ENCODE measurements at regions not wholly inside any gene's neighbourhood (a gene's known extent, or its start where the extent isn't known, plus 50 kb on each side); places are given as distances from the start of the nearest gene placed in this dataset.
"Not testable (repeated sequence)": the region's sequence is repeated elsewhere in the genome, so short reads cannot be mapped to it uniquely, and the experiment has no call there.

DNA sequence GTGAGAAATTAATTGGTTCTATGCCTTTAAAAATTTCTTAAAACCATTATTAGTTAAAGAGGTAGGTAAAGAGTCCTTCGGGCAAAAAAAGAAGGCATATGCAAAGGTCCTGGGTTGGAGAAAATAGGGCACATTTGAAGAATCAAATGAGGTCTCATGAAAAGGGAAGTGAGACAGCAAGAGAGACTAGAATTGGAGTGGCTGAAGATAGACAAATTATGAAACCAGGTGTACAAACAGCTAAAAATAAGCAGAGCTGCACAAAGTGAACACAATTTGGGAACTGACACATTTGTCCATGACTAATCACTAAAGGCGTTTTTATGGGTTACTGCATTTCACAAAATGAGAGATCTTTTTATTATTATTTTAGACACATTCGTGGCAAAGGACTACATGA lies 581.2 kb downstream of the PYDC2 start:
- H3K27ac ChIP-seq (ENCODE audit: low read depth in 1 of 2, low read length in 1 of 2): no peak overlapping the region
- H3K9me3 ChIP-seq (ENCODE audit: control insufficient read depth in 2 of 2, insufficient read depth in 1 of 2, low read length in 1 of 2): no peaks in the 10 kb centered on the region
- DNase-seq (ENCODE audit: low read depth in 6 of 9, low spot score in 9 of 9): no peak
- no peaks in the 10 kb centered on the region for H3K36me3 ChIP-seq (ENCODE audit: control insufficient read depth in 2 of 2, insufficient read depth in 2 of 2, low read length in 1 of 2)
- H3K27me3 ChIP-seq (ENCODE audit: control insufficient read depth in 2 of 2, insufficient read depth in 1 of 2, low read length in 1 of 2): no peaks in the 10 kb centered on the region
- no peaks in the 10 kb centered on the region for H3K4me1 ChIP-seq (ENCODE audit: control insufficient read depth in 2 of 2, insufficient read depth in 2 of 2, low read length in 2 of 2)
- WGBS: 90% methylated on average over 3 of the region's 3 CpGs
- no peak overlapping the region for H3K4me3 ChIP-seq (ENCODE audit: low read length in 2 of 2)

DNA sequence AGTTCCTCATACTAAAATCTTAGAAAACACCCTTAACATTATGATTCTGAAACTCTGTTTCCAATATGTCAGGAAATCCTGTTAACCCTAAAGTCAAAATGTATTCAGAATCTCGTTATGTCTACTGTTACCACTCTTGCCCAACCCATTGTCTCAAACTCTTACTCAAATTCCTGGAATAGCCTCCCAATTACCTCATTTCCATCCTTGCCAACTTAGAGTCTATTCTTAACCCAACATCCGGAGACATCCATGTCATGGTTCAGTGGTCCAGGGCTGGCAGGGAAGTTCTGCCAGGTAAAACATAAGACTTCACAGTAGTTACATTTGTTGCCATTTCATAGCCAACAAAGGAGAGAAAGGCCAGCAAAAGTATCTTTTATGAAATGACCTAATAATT lies 593.9 kb downstream of the PYDC2 start:
- Histone ChIP-seq H3K4me1 (ENCODE audit: control insufficient read depth in 2 of 2, insufficient read depth in 2 of 2, low read length in 2 of 2) (no peaks in the 10 kb centered on the region), H3K9me3 (ENCODE audit: control insufficient read depth in 2 of 2, insufficient read depth in 1 of 2, low read length in 1 of 2) (no peaks in the 10 kb centered on the region), H3K27me3 (ENCODE audit: control insufficient read depth in 2 of 2, insufficient read depth in 1 of 2, low read length in 1 of 2) (no peaks in the 10 kb centered on the region), H3K27ac (ENCODE audit: low read depth in 1 of 2, low read length in 1 of 2) (no peak overlapping the region), H3K4me3 (ENCODE audit: low read length in 2 of 2) (no peak overlapping the region), H3K36me3 (ENCODE audit: control insufficient read depth in 2 of 2, insufficient read depth in 2 of 2, low read length in 1 of 2) (no peaks in the 10 kb centered on the region)
- 48% methylated on average over 2 of the region's 2 CpGs for WGBS
- DNase-seq (ENCODE audit: low read depth in 6 of 9, low spot score in 9 of 9): no peak

GRCh38 chr3:192055946-192056345 lies 595.0 kb downstream of the PYDC2 start:
- no peak for DNase-seq (ENCODE audit: low read depth in 6 of 9, low spot score in 9 of 9)
- WGBS: 44% methylated on average over 3 of the region's 3 CpGs

DNA sequence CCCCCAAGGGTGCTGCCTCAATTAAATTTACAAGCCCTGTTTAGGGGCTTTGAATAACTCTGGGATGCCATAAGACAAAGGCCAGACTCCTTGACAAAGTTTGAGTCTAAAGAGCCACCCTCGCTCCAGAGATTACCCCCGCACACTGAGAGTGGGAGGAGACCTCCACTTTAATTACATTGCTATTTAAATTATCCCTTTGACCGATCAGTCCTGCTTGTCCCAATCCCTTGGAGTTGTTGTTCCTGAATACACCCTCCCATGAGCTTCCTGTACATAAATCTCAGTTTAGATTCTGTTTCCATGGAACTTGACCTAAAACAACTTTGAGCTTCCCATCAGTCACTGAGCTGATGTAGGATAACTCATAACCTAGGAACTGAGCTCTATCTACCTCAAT lies 596.3 kb downstream of the PYDC2 start:
- no peaks in the 10 kb centered on the region for H3K27me3 ChIP-seq (ENCODE audit: control insufficient read depth in 2 of 2, insufficient read depth in 1 of 2, low read length in 1 of 2)
- H3K27ac ChIP-seq (ENCODE audit: low read depth in 1 of 2, low read length in 1 of 2): no peak overlapping the region
- no peak overlapping the region for H3K4me3 ChIP-seq (ENCODE audit: low read length in 2 of 2)
- no peaks in the 10 kb centered on the region for H3K9me3 ChIP-seq (ENCODE audit: control insufficient read depth in 2 of 2, insufficient read depth in 1 of 2, low read length in 1 of 2)
- 75% methylated on average over 3 of the region's 3 CpGs for WGBS
- no peak for DNase-seq (ENCODE audit: low read depth in 6 of 9, low spot score in 9 of 9)
- no peaks in the 10 kb centered on the region for H3K36me3 ChIP-seq (ENCODE audit: control insufficient read depth in 2 of 2, insufficient read depth in 2 of 2, low read length in 1 of 2)
- no peaks in the 10 kb centered on the region for H3K4me1 ChIP-seq (ENCODE audit: control insufficient read depth in 2 of 2, insufficient read depth in 2 of 2, low read length in 2 of 2)

More at GRCh38 chr3:192055946-192056345, 595.0 kb downstream of the PYDC2 start:
- Histone ChIP-seq H3K27me3 (ENCODE audit: control insufficient read depth in 2 of 2, insufficient read depth in 1 of 2, low read length in 1 of 2) (no peaks in the 10 kb centered on the region), H3K36me3 (ENCODE audit: control insufficient read depth in 2 of 2, insufficient read depth in 2 of 2, low read length in 1 of 2) (no peaks in the 10 kb centered on the region), H3K9me3 (ENCODE audit: control insufficient read depth in 2 of 2, insufficient read depth in 1 of 2, low read length in 1 of 2) (no peaks in the 10 kb centered on the region), H3K4me3 (ENCODE audit: low read length in 2 of 2) (no peak overlapping the region), H3K27ac (ENCODE audit: low read depth in 1 of 2, low read length in 1 of 2) (no peak overlapping the region), H3K4me1 (ENCODE audit: control insufficient read depth in 2 of 2, insufficient read depth in 2 of 2, low read length in 2 of 2) (no peaks in the 10 kb centered on the region)

DNA sequence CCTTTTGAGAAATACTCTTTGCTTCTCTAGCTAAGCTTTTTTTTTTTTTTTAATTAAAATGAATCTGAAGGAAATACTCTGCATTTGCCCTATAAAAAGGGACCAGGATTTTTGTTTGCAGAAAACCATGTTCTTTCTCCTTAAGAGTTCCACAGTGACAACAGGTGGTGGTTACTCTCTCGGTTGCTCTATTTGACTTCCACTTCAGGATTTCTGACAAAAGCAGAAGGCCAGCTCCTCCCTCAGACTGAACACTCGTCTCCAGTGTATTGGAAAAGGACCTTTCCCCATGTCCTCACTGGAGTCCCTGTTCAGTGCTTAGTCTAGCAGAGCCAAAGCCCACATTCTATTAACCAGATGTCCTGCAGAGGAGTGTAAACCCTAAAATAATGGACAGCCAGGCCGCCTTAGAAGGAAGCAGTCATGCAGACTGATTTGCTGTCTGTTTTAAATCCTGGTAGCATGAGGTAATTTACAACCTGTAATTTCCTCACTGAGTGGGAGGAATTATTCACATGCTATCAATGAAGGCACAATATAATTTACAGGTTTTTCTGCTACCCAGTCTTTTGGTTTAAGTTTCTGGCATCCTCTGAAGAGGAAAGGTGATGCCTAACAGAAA lies 599.3 kb downstream of the PYDC2 start:
- Histone ChIP-seq H3K27me3 (ENCODE audit: control insufficient read depth in 2 of 2, insufficient read depth in 1 of 2, low read length in 1 of 2) (no peaks in the 10 kb centered on the region), H3K36me3 (ENCODE audit: control insufficient read depth in 2 of 2, insufficient read depth in 2 of 2, low read length in 1 of 2) (no peaks in the 10 kb centered on the region), H3K4me1 (ENCODE audit: control insufficient read depth in 2 of 2, insufficient read depth in 2 of 2, low read length in 2 of 2) (no peaks in the 10 kb centered on the region), H3K4me3 (ENCODE audit: low read length in 2 of 2) (no peak overlapping the region), H3K9me3 (ENCODE audit: control insufficient read depth in 2 of 2, insufficient read depth in 1 of 2, low read length in 1 of 2) (no peaks in the 10 kb centered on the region), H3K27ac (ENCODE audit: low read depth in 1 of 2, low read length in 1 of 2) (no peak overlapping the region)
- 62% methylated on average over 3 of the region's 3 CpGs for WGBS
- no peak for DNase-seq (ENCODE audit: low read depth in 6 of 9, low spot score in 9 of 9)

DNA sequence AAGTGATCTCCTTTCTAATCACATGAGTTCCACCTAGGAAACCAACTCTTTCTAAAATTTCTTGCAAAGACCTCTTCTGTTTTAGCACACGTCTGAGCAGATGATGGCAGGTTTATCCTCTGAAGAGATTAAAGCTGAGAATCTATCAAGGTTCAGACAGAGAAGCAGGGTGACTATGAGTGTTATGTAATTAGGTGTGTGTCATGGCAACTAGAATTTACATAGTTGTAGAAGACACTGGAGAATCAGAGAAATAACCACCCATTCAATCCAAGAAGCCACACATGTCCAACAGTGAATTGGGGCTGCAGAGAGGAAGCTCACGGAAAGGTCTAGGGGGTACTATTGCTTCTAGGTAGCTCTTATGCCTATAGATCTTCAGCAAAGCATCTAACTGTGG lies 600.5 kb downstream of the PYDC2 start:
- over 99% methylated on average over 2 of the region's 2 CpGs for WGBS
- no peaks in the 10 kb centered on the region for H3K4me1 ChIP-seq (ENCODE audit: control insufficient read depth in 2 of 2, insufficient read depth in 2 of 2, low read length in 2 of 2)

GRCh38 chr3:192062186-192062585 lies 601.2 kb downstream of the PYDC2 start:
- H3K36me3 ChIP-seq (ENCODE audit: control insufficient read depth in 2 of 2, insufficient read depth in 2 of 2, low read length in 1 of 2): no peaks in the 10 kb centered on the region
- no peaks in the 10 kb centered on the region for H3K27me3 ChIP-seq (ENCODE audit: control insufficient read depth in 2 of 2, insufficient read depth in 1 of 2, low read length in 1 of 2)
- WGBS: 96% methylated on average over 3 of the region's 3 CpGs
- DNase-seq (ENCODE audit: low read depth in 6 of 9, low spot score in 9 of 9): no peak
- no peaks in the 10 kb centered on the region for H3K4me1 ChIP-seq (ENCODE audit: control insufficient read depth in 2 of 2, insufficient read depth in 2 of 2, low read length in 2 of 2)
- no peak overlapping the region for H3K4me3 ChIP-seq (ENCODE audit: low read length in 2 of 2)
- no peaks in the 10 kb centered on the region for H3K9me3 ChIP-seq (ENCODE audit: control insufficient read depth in 2 of 2, insufficient read depth in 1 of 2, low read length in 1 of 2)
- no peak overlapping the region for H3K27ac ChIP-seq (ENCODE audit: low read depth in 1 of 2, low read length in 1 of 2)

More for the DNA sequence above, 600.5 kb downstream of the PYDC2 start:
- DNase-seq (ENCODE audit: low read depth in 6 of 9, low spot score in 9 of 9): no peak
- H3K9me3 ChIP-seq (ENCODE audit: control insufficient read depth in 2 of 2, insufficient read depth in 1 of 2, low read length in 1 of 2): no peaks in the 10 kb centered on the region
- H3K27me3 ChIP-seq (ENCODE audit: control insufficient read depth in 2 of 2, insufficient read depth in 1 of 2, low read length in 1 of 2): no peaks in the 10 kb centered on the region
- no peaks in the 10 kb centered on the region for H3K36me3 ChIP-seq (ENCODE audit: control insufficient read depth in 2 of 2, insufficient read depth in 2 of 2, low read length in 1 of 2)
- H3K4me3 ChIP-seq (ENCODE audit: low read length in 2 of 2): no peak overlapping the region
- no peak overlapping the region for H3K27ac ChIP-seq (ENCODE audit: low read depth in 1 of 2, low read length in 1 of 2)

DNA sequence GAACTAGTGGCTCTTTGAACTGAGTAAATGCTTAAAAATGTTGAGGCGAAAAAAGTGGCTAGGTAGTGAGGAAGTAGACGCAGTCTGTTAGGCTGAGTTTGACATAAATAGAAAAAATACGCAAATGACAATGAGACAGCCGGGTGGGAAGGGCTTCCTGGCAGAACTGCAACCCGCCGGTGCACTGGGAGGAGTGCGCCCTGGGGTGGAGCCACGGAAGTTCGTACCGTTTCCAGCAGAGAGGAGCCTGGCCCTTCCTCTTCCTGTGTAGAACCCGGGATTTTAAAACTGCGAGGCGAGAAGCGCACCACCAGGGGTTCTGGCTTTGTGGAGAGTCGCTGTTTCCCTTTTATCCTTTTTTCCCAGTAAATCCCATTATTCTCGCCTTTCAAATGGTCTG lies 602.6 kb downstream of the PYDC2 start:
- Histone ChIP-seq H3K9me3 (ENCODE audit: control insufficient read depth in 2 of 2, insufficient read depth in 1 of 2, low read length in 1 of 2) (no peaks in the 10 kb centered on the region), H3K27me3 (ENCODE audit: control insufficient read depth in 2 of 2, insufficient read depth in 1 of 2, low read length in 1 of 2) (no peaks in the 10 kb centered on the region), H3K36me3 (ENCODE audit: control insufficient read depth in 2 of 2, insufficient read depth in 2 of 2, low read length in 1 of 2) (no peaks in the 10 kb centered on the region), H3K27ac (ENCODE audit: low read depth in 1 of 2, low read length in 1 of 2) (no peak overlapping the region), H3K4me1 (ENCODE audit: control insufficient read depth in 2 of 2, insufficient read depth in 2 of 2, low read length in 2 of 2) (no peaks in the 10 kb centered on the region), H3K4me3 (ENCODE audit: low read length in 2 of 2) (no peak overlapping the region)
- DNase-seq (ENCODE audit: low read depth in 6 of 9, low spot score in 9 of 9): no peak
- 64% methylated on average over 16 of the region's 16 CpGs for WGBS

DNA sequence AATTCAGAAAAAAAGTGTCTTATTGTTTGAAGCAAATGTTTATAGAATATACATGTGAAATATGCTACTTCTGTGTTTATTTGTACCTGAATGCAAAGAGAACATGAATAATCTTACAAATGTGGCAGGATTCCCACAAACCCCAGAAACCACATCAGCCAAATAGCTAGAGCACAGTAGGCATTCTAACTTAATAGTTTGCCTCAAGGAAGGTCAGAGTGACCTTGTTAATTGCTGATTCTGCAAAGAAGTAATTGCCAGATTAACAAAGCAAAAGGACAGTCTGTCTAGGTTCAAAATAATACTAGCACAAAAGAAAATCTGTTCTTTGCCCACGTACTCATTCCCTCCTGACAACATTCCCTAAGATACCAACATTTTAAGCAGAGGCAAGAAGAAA lies 604.0 kb downstream of the PYDC2 start:
- no peak for DNase-seq (ENCODE audit: low read depth in 6 of 9, low spot score in 9 of 9)
- Histone ChIP-seq H3K9me3 (ENCODE audit: control insufficient read depth in 2 of 2, insufficient read depth in 1 of 2, low read length in 1 of 2) (no peaks in the 10 kb centered on the region), H3K27me3 (ENCODE audit: control insufficient read depth in 2 of 2, insufficient read depth in 1 of 2, low read length in 1 of 2) (no peaks in the 10 kb centered on the region), H3K27ac (ENCODE audit: low read depth in 1 of 2, low read length in 1 of 2) (no peak overlapping the region), H3K36me3 (ENCODE audit: control insufficient read depth in 2 of 2, insufficient read depth in 2 of 2, low read length in 1 of 2) (no peaks in the 10 kb centered on the region), H3K4me1 (ENCODE audit: control insufficient read depth in 2 of 2, insufficient read depth in 2 of 2, low read length in 2 of 2) (no peaks in the 10 kb centered on the region), H3K4me3 (ENCODE audit: low read length in 2 of 2) (no peak overlapping the region)
- WGBS: 83% methylated on average over 1 of the region's 1 CpG

GRCh38 chr3:192066253-192066652 lies 605.3 kb downstream of the PYDC2 start:
- H3K4me3 ChIP-seq (ENCODE audit: low read length in 2 of 2); H3K27ac ChIP-seq (ENCODE audit: low read depth in 1 of 2, low read length in 1 of 2); H3K9me3 ChIP-seq (ENCODE audit: control insufficient read depth in 2 of 2, insufficient read depth in 1 of 2, low read length in 1 of 2); DNase-seq (ENCODE audit: low read depth in 6 of 9, low spot score in 9 of 9); H3K36me3 ChIP-seq (ENCODE audit: control insufficient read depth in 2 of 2, insufficient read depth in 2 of 2, low read length in 1 of 2); H3K27me3 ChIP-seq (ENCODE audit: control insufficient read depth in 2 of 2, insufficient read depth in 1 of 2, low read length in 1 of 2); H3K4me1 ChIP-seq (ENCODE audit: control insufficient read depth in 2 of 2, insufficient read depth in 2 of 2, low read length in 2 of 2): not testable (repeated sequence)
- 96% methylated on average over 14 of the region's 14 CpGs for WGBS

Data from thymus (tissue), 11 donors.